ENCODE measurements at regions not wholly inside any gene's neighbourhood (a gene's known extent, or its start where the extent isn't known, plus 50 kb on each side); places are given as distances from the start of the nearest gene placed in this dataset.
"Not testable (repeated sequence)": the region's sequence is repeated elsewhere in the genome, so short reads cannot be mapped to it uniquely, and the experiment has no call there.

DNA sequence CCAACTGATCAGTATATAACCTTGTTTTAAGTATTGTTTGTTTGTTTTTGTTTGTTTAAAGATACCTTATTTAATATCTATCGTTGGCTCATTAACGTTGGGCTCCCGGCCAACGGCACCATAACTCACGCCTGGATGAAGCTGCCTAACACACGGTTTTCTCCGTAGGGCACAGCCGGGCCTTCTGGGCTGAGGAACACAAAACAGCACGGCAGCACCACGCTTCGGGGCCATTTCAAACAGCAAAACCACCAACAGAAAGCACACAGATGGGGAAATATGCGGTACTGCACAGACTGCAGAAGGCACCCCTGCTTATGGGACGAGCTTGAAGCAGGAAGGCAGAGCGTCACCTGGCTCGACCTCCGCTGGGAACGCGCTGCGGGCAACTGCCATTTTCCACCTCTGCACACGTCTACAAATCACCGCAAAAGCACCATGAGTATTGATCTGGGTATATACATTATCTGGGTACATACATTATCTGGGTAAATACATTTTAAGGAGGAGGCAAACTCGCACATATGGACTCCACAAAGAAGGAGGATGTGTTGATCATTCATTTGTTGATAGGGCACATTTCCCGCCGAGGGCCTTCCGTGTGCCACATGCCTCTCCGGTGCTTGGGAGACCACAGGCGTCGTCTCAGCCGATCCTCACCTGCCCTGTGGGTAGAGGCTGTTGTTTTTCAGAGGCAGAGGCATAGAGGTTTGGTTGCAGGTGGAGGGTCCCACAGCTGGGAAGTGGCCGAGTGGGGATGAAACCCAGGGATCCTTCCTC is 123.7 kb upstream of the ATP2B2 start:
- no peak for DNase-seq

DNA sequence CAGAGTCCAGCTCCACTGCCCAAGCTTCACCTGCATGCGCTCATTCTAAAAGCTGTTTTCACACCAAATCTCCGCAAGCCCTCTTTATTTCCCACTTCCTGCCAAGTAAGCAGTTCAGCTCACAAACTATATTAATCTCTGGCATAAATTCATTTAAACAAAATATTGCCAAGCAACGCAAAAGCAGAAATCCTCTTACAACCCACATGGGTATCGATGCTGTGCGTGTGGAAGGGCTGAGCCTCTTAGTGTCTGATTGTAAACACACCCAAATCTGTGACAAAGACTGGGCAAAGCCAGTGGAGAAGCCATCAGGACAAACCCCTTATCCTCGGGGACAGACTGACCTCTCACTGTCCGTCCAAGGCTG is 124.3 kb upstream of the ATP2B2 start:
- DNase-seq: no peak

DNA sequence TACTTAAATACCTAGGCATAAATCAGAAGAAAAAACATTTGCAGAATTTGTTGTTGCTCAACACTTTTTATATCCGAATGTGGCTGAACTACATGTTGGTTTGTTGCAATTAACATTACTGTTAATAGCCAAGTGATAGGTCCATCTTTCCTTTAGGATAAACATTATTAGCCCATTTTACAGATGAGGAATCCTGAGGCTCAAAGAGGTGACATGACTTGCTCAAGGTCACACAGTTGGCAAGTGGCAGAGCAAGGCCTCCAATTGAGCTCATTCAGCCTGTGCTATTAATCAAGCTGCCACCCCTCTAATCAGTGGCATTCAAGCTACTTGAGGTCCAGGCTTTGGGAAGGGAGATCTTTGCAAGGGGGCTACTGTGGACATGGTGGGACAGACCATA is 125.8 kb upstream of the ATP2B2 start:
- DNase-seq: no peak

DNA sequence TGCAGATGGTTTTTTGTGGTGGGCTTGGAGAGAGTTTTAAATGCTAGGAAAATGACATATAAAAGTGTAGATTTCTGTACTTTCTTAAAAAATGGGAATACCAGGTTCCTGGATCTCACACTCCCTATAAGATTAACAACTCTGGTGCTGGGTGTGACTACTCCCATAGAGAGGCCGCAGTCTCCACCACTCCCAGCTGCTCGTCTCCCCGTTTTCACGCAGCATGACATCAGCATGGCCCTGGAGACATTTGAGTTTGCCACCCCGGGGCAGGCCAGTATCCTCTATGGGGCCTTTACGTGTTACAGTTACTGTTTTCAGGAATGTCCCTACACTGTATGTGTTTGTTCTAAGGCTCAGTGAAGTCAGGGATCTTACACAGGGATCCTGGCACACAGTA is 126.7 kb upstream of the ATP2B2 start:
- DNase-seq: no peak

DNA sequence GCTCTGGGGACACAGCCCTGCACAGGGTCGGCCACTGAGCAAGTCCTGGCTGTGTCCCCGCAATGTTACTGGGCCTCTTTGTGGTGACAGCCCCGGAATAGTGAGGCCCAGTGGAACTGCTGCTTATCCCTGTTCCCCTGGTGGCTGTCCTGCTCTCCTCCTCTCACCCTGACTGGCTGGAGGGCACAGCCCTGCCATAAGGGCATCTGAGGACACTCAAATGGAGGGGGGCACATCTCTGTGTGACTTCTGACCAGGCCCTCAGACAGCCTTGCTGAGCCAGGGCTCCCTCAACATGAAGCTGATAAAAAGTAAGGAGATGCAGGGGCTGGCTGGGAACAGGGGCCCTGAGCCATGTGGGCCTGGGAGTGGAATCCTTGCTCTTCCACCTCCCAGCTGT is 127.4 kb upstream of the ATP2B2 start:
- no peak for DNase-seq

DNA sequence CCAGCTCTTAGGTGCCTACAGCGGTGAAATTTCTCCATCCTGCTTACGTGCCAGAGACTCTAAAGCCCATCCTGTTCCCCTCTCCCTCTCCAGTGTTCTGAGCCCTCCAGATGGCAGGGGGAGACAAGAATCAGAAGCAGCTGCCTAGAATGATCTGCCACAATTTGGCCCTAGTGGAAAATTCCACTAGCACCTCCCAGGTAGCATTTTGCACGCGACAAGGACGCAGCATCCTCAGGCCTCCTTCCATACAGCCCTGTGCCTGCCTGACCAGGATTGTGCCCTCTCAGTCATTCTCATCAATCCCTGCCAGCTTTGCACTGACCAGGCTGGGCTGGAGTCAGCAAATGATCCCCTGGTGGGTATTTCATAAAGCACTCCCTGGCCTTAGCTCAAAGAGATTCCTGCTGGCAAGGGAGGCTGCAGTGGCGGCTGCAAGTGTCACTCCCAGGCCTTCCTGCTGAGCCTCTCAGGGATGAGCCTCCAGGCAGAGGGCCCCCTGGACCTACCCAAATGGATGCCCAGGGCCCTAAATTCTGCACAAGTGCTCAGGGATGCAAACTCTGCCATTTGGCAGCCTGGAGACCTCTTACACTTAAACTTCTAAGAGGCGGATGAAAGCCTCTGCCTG is 130.2 kb upstream of the ATP2B2 start:
- no peak for DNase-seq

DNA sequence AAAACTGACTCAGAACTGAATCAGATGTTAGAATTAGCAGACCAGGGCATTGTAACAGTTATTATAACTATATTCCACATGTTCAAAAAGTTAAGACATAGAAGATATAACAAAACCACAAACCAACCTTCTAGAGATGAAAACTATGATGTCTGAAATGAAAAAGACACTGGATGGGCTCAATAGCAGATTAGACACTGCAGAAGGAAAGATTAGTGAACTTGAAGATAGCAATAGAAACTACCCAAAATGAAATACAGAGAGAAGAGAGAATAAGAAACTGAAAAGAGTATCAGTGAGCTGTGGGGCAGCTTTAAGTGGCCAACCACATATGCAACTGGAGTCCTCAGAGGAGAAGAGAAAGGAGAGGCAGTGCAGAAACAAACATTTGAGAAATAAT is 132.0 kb upstream of the ATP2B2 start:
- DNase-seq: no peak

DNA sequence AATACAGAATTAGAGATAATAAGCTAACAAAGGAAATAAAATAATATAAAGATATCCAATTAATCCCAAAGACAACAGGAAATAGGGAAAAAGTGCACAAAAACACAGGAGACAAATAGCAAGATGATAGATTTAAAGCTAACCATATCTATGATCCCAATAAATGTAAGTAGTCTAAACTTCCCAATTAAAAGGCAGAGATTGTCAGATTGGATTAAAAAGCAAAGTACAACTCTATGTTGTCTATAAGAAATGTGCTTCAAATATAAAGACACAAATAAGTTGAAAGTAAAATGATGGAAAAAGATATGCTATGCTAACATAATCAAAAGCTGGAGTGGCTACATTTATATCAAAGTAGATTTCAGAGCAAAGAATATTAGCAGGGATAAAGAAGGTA is 133.1 kb upstream of the ATP2B2 start:
- DNase-seq: no peak

DNA sequence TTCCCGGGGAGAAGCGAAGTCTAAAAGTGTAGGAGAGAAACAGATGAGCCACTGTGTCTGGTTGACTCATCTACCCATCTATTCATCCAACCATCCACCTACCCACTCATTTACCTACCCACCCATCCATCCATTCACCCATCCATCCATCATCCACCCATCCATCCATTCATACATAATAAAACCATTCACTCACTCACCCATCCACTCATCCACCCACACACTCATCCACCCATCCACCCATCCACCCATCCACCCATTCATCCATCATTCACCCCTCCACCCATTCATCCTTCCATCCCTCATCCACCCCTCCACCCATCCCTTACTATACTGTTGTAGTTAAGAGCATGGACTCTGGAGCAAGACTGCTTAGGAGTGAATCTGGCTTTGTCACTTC is 136.4 kb upstream of the ATP2B2 start:
- DNase-seq: no peak

DNA sequence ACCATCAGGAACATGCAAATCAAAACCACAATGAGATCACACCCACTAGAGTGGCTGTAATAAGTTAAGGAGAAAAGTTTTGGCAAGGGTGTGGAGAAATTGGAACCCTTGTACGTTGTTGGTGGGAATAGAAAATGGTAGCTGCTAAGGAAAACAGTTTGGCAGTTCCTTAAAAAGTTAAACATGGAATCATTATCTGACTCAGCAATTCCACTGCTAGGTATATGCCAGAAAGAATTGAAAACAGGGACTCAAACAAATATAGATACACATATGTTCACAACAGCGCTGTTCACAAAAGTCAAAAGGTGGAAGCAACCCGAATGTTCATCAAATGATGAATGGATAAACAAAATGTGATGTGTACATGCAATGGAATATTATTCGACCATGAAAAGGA is 138.8 kb upstream of the ATP2B2 start:
- no peak for DNase-seq

DNA sequence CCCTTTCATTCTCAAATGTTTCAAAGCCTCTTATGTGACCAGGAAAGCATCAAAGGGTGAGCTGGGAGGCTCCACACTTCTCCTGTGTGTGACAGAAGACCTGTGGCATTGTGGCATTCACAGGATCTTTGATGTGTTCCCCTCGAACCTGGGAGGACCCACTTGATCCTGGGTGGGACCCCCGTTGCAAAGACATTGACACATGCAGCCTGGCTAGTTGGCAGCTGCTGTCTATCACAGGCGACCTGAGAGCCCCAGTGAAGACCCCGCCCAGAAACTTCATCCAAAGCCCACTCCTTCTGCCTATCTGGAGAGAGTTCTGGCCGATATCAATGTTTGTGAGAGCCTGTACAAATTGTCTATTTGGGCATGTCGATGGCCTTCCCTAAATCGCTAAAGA is 140.4 kb upstream of the ATP2B2 start:
- DNase-seq: no peak

DNA sequence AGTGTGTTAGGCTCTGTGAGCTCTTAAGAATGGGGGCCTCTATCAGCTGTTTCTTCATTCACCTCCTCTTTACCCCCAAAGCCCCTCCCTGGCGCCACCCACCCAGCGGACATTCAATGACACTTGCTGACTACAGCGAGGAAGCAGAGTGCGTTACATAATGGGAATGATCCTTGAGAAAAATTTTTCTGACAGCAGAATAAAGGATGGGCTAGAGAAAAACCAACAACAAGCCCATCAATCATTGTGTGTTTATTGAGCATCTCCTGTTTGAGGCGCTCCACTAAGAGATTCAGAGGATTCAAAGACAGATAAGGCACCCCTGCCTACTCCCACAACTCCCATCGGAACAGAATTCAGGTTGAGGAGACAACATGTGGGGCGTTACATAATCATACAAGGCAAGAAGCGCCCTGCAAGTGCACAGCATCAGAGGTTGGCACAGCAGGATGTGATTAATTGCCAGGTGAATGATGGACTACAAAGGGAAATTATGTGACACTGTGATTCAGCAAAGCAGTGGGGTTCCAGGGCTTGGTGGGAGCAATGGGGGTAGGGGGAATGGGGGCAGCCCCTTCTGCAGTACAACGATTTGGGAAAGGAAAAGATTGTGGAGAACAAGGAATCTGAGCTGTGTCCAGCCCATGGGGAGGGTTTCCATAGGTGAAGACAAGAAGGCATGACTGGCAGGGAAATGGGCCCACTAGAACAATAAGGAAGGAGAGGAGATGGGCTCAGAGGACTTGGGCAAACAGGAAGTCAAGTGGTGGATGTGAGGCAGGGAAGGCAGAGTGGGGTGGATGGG is 141.3 kb upstream of the ATP2B2 start:
- no peak for DNase-seq

DNA sequence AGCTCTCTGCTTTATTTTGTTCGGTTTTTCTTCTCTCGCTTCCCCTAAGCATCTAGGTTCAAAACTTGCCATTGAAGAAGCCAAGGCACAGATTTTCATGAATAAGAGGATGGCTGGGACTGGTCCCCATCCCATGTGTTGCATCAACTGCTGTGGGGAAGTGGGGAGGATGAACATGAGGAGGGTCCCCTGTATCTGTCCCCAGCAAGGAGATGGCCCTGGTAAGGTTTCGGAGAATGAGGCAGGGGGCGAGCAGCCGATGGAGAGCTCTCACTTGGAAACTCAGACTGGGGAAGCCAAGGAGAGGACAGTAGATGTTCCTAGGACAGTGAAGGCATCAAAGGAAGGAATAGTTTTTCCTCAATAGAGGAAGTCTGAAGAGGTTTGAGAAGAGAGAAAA is 142.0 kb upstream of the ATP2B2 start:
- DNase-seq: no peak

DNA sequence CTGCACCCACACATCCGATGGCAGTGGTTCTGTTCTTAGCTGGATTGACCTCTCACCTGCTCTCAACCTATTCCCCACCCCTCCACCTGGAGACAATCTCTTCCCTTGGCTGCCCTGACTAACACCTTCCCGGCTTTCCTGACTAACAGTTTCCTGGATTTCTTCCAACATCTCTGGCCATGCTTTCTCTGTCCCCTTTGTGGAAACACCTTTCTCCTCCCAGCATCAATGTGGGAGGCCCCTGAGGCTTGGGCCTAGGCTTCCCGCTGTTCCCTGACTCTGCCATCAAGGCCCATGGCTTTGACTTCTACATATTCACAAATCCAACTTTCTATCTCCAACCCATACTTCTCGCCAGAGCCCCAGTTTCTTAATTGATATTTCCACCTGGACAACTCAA is 142.8 kb upstream of the ATP2B2 start:
- no peak for DNase-seq

DNA sequence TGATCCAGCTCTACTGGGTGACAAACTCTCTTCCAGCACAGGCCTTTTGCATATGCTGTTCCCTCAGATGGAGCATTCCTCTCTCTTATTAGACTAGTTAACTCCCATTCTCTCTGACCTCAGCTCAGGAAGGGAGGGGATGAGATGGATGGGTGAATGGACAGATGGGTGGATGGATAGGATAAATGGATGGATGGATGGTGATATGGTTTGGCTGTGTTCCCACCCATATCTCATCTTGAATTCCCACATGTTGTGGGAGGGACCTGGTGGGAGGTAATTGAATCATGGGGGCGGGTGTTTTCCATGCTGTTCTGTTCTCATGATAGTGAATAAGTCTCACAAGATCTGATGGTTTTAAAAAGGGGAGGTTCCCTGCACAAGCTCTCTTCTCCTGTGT is 144.1 kb upstream of the ATP2B2 start:
- not testable (repeated sequence) for DNase-seq

DNA sequence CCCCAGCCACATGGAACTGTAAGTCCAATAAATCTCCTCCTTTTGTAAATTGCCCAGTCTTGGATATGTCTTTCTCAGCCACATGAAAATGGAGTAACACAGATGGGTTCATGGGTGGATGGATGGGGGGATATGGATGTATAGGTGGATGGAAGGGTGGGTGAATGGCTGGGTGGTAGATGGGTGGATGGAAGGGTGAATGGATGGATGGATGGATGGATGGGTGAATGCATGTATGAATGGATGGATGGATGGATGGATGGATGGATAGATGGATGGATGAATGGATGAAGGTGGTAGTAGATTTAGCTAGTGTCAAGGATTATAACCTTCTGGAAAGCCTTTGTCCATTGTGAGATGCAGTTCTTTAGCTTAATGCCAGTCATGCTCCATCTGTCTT is 146.1 kb upstream of the ATP2B2 start:
- DNase-seq: no peak

DNA sequence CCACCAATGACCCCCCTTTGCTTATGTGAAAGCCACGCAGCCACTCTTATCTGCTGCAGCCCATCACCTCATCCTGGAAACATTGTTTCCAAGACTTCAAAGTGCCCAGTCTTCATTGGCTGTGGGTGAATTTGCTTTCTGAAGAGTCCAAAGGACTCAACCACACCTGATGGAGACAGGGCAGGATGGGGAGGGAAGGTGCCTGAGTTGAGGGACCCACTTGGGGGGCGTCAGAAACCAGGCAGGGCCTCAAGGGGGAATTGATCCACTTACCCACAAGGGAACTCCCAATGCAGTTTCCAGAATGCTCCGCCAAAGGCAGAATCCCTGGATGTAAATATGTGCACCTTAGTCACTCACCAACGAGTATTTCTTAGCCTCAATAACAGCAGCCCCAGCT is 147.9 kb upstream of the ATP2B2 start:
- DNase-seq: no peak

DNA sequence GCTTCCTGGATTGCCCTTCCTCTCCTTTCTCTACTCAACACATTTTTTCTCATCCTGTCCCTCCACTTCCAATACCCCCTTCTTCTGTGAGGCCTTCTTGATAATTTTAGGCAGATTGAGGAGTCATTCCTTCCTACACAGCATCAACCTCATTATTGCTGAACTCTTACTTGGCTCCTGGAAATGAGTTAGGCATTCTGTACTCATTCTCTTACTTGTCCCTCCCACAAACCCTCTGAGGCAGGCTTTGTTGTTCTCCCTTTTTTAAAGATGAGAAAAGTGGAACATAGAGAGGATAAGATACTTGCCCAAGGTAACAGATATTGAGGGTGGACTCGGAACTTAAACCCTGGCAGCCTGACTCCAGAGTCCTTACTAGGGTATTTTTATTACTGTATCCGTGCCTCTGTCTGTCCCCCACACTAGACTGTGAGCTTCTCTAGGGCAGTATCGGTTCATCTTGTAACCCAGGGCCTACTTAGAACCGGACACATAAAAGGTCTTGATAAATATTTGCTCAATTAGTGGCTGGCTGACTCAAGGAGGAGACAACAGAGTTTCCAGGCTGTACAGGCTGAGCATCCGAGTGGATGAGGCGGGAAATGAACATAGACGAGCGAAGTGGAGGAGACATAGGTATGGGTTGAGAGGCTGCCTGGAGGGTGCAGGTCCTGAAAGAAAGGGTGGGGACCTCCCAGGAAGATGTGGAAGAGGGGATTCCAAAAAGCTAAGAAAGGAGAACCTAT is 148.7 kb upstream of the ATP2B2 start:
- DNase-seq: no peak

DNA sequence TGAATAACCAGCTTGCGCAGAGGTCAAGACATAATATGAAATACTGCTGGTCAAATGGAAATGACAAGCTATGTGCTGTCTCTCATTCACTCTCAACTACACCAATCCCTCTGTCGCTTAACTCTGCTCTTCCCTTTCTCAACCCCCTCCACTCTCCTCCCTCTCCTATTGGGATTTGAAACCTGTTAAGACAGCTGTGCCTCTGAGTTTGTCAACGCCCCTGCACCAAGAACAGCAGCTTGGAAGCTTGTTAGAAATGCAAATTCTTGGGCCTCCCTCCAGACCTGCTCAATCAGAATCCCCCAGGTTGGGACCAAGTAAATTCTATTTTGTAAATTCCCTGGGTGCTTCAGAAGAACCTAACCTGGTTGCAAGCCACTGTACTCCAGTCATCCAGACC is 149.7 kb upstream of the ATP2B2 start:
- no peak for DNase-seq

DNA sequence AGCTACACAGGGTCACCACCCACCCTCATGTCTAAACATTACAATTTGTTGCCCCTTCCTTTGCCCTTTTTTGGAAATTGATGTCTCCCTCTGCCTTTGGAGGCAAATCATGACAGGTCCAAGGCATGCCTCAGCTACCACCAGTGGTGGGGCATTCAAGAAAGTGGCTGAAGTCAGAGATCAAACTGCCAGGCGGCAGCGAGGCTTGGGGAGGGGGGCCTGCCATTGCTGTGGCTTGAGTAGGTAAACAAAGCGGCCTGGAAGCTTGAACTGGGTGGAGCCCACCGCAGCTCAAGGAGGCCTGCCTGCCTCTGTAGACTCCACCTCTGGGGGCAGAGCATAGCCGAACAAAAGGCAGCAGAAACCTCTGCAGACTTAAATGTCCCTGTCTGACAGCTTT is 152.0 kb upstream of the ATP2B2 start:
- not testable (repeated sequence) for DNase-seq

DNA sequence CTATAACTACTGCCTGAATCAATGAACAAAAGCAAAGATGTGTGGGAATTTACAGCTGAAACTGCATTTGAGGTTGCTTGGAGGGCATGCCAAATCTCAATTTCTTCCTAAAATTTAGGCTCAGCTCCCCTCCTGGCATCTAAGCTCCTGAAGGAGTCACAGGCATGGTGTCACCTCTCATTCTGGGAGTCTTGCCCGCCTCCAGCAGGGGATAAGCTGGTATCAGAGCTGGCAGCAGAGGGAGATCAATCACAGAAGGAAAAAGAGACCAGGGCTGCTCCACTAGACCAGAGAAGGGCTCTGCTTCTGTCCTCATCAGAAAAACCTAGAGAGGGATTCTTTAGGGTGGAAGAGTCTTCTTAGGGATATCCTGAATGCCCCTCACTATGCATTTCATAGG is 150.4 kb upstream of the SLC6A11 start:
- DNase-seq: no peak

DNA sequence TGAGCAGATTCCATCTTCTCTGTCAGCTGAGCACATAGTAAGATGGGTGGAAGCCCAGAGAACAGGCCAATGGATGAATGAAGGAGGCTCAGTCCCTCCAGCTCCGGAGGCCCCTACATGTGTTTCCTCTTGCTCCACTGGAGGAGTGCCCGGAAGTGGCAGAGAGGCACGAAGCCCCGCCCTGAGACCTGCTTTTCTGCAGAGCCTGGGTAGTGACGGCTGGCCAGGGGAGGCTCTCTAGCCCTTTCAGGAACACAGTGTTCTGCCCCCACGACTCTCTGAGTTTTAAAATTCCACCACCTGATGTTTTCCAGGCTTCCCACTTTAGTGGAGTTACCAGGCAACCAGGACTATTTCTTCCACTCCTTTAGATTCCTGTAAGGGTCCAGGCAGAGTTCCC is 149.4 kb upstream of the SLC6A11 start:
- DNase-seq: no peak

DNA sequence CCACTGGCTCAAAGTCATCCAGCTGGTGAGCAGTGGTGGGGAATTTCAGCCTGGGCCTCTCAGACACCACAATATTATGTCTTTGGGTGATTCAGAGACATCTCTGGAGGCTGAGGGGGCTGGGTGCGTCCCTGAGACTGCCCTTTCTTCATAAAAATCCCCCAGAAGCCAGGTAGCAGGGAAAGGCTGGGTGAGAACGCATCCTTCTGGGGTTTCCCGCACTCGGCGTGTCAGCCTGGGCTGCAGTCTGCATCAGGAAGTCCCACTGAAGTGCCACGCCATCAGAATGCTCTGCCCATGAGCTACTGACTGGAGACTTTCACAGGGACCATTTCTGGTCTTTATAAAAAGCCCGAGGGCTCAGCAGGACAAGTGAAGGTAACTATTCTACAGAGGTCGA is 148.8 kb upstream of the SLC6A11 start:
- DNase-seq: no peak
